ENCODE measurements at regions not wholly inside any gene's neighbourhood (a gene's known extent, or its start where the extent isn't known, plus 50 kb on each side); places are given as distances from the start of the nearest gene placed in this dataset.

GRCh38 chr1:100614570-100614969 lies 76.6 kb downstream of the GPR88 start:
- H3K9ac ChIP-seq (ENCODE audit: low read depth in 2 of 2, low read length in 2 of 2), result no peak overlapping the region
- no peak for DNase-seq
- no peaks in the 10 kb centered on the region for H3K4me1 ChIP-seq
- no peak overlapping the region for H3K27ac ChIP-seq
- intact Hi-C loops (cut with DNase I), result no loop called here
- no peaks in the 10 kb centered on the region for H3K36me3 ChIP-seq
- no peaks in the 10 kb centered on the region for H3K9me3 ChIP-seq
- no peak for TF ChIP-seq CTCF (IDR thresholded peaks at IDR 0.05)
- no peak overlapping the region for H3K4me3 ChIP-seq
- no peaks in the 10 kb centered on the region for H3K27me3 ChIP-seq

GRCh38 chr1:100615686-100616085 lies 77.7 kb downstream of the GPR88 start:
- Histone ChIP-seq H3K27ac (no peak overlapping the region), H3K27me3 (no peaks in the 10 kb centered on the region), H3K36me3 (no peaks in the 10 kb centered on the region), H3K4me3 (no peak overlapping the region), H3K9me3 (no peaks in the 10 kb centered on the region), H3K9ac (ENCODE audit: low read depth in 2 of 2, low read length in 2 of 2) (no peak overlapping the region), H3K4me1 (no peaks in the 10 kb centered on the region)
- no peak for DNase-seq
- intact Hi-C loops (cut with DNase I), result no loop called here
- TF ChIP-seq CTCF (IDR thresholded peaks at IDR 0.05), result no peak

GRCh38 chr1:100616121-100616621 lies 78.2 kb downstream of the GPR88 start:
- Histone ChIP-seq H3K36me3 (no peaks in the 10 kb centered on the region), H3K4me1 (no peaks in the 10 kb centered on the region), H3K27ac (no peak overlapping the region), H3K9me3 (no peaks in the 10 kb centered on the region), H3K4me3 (no peak overlapping the region), H3K9ac (ENCODE audit: low read depth in 2 of 2, low read length in 2 of 2) (no peak overlapping the region), H3K27me3 (no peaks in the 10 kb centered on the region)
- DNase-seq, result no peak
- no peak for TF ChIP-seq CTCF (IDR thresholded peaks at IDR 0.05)
- intact Hi-C loops (cut with DNase I), result no loop called here

- no peaks in the 10 kb centered on the region for H3K4me1 ChIP-seq
- H3K9ac ChIP-seq (ENCODE audit: low read depth in 2 of 2, low read length in 2 of 2), result no peak overlapping the region
- intact Hi-C loops (cut with DNase I), result no loop called here
- no peaks in the 10 kb centered on the region for H3K27me3 ChIP-seq
- no peak for TF ChIP-seq CTCF (IDR thresholded peaks at IDR 0.05)
- H3K9me3 ChIP-seq, result no peaks in the 10 kb centered on the region
- no peak overlapping the region for H3K27ac ChIP-seq
- H3K36me3 ChIP-seq, result no peaks in the 10 kb centered on the region
- no peak for DNase-seq
- H3K4me3 ChIP-seq, result no peak overlapping the region
These were observed 84.1 kb downstream of the GPR88 start for GRCh38 chr1:100622037-100622436.

GRCh38 chr1:100622506-100622905 lies 84.6 kb downstream of the GPR88 start:
- TF ChIP-seq CTCF (IDR thresholded peaks at IDR 0.05), result no peak
- no peaks in the 10 kb centered on the region for H3K36me3 ChIP-seq
- H3K27me3 ChIP-seq, result no peaks in the 10 kb centered on the region
- H3K4me3 ChIP-seq, result no peak overlapping the region
- H3K9ac ChIP-seq (ENCODE audit: low read depth in 2 of 2, low read length in 2 of 2), result no peak overlapping the region
- no peak for DNase-seq
- no peaks in the 10 kb centered on the region for H3K9me3 ChIP-seq
- H3K4me1 ChIP-seq, result no peaks in the 10 kb centered on the region
- H3K27ac ChIP-seq, result no peak overlapping the region
- intact Hi-C loops (cut with DNase I), result no loop called here

Data from colonic mucosa (tissue), 4 donors.